Neural cell (in vitro differentiated cells): ENCODE measurements at regions not wholly inside any gene's neighbourhood (a gene's known extent, or its start where the extent isn't known, plus 50 kb on each side); places are given as distances from the start of the nearest gene placed in this dataset.

Source experiments
- CTCF ChIP-seq: fragments of 450-650 bp; IDR thresholded peaks from 2 replicates; pipeline ENCODE4 v1.5.1; 2014; ENCODE audit warnings: antibody characterized with exemption, mild to moderate bottlenecking, moderate library complexity; ENCODE audit not compliant: poor library complexity, severe bottlenecking
- EP300 ChIP-seq: fragments of 450-650 bp; conservative IDR thresholded peaks from 2 replicates; pipeline ENCODE4 v1.6.1; 2014; ENCODE audit warnings: antibody characterized with exemption, mild to moderate bottlenecking, moderate library complexity; ENCODE audit not compliant: poor library complexity, severe bottlenecking
- EZH2 ChIP-seq: fragments of 200-600, 300-800 bp; shearing (Covaris generic), sonication (generic); IDR thresholded peaks from 2 replicates; pipeline ENCODE4 v1.6.1; 2014; ENCODE audit warnings: antibody characterized with exemption, low read length, borderline replicate concordance, mild to moderate bottlenecking; ENCODE audit not compliant: insufficient read depth, poor library complexity, severe bottlenecking

GRCh38 chr6:135750081-135750480 is 101.4 kb upstream of the PDE7B start:
- TF ChIP-seq CTCF = no peak
- no peak for TF ChIP-seq EP300
- TF ChIP-seq EZH2 = no peak
